ENCODE measurements at regions not wholly inside any gene's neighbourhood (a gene's known extent, or its start where the extent isn't known, plus 50 kb on each side); places are given as distances from the start of the nearest gene placed in this dataset.
A peak's percentile ranks its signal among the peaks of the same experiment; 100 is the strongest.

DNA sequence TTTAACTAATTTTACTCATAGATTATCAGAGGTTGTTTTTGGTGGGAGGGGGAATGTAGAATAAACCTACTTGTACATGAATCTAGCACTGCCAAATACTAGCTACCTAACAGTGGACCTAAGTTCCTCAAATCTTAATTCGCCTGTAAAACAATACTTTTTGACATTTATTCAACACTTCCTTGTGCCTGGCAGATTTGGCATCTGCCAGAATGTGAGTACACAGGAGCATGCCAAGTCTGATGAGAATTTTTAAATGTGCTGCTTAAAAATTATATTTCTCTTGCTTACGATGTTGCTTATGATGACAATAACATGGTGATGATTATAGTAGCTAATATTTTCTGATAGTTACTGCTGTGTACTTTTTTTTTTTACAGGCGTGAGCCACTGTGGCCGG, 240.2 kb upstream of the STARD13 start:
- POLR2A ChIA-PET: interaction anchor here (0.9 kb wide), 1 partner anchor 30 kb away, joined by 4 read pairs; no protein-coding TSS in a partner anchor

DNA sequence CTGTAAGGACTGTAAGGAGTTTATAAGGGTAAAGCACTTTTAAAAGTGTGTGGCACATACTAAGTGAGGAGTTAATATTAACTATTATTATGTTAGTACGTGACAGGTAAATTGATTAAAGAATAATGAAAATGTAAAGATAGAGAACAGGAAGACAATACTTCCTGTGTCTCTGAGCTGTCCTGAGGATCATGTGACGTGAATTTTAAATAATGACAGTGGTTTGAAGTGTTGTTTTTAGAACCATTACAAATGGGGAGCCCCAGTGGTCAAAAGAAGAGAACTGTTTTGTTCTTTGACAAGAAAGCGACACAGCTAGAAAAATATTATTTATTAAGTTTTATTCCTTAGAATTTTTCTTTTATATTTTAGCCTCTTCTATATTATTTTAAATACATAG, 241.2 kb upstream of the STARD13 start:
- H3K9me3 ChIP-seq (ENCODE audit: control extremely low read depth in 1 of 5, control insufficient read depth in 4 of 5, insufficient read depth in 2 of 5, low read depth in 1 of 5, low read length in 4 of 5): peaks cover 0 to 2% (median 0%) of the 10 kb centered on the region in 5 experiments
- no peaks in the 10 kb centered on the region for H3K27me3 ChIP-seq (replicated peaks in 2 of 5; ENCODE audit: control insufficient read depth in 4 of 5, insufficient read depth in 5 of 5, low read length in 4 of 5)
- no peak overlapping the region for H3K27ac ChIP-seq (ENCODE audit: insufficient read depth in 1 of 2, low read depth in 1 of 2, low read length in 2 of 2, poor library complexity in 1 of 2, severe bottlenecking in 2 of 2)
- H3K36me3 ChIP-seq (ENCODE audit: control insufficient read depth in 4 of 4, insufficient read depth in 4 of 4, low read length in 3 of 4): no peaks in the 10 kb centered on the region
- no peak for DNase-seq
- H3K4me3 ChIP-seq (ENCODE audit: control insufficient read depth in 1 of 7, extremely low read depth in 1 of 7, insufficient read depth in 4 of 7, low read depth in 2 of 7, low read length in 6 of 7): no peak overlapping the region
- WGBS (ENCODE audit: insufficient coverage): 89% methylated on average over 1 of the region's 3 CpGs
- ChIA-PET POLR2A (no interaction called here), CTCF (interaction anchor here (1.0 to 1.1 kb wide), 2 partner anchors 39 to 264 kb away, joined by 4 read pairs; no protein-coding TSS in a partner anchor)
- peaks cover 0 to 22% (median 14%) of the 10 kb centered on the region in 4 experiments for H3K4me1 ChIP-seq (ENCODE audit: control extremely low read depth in 1 of 4, control insufficient read depth in 4 of 4, insufficient read depth in 4 of 4, low read length in 3 of 4)

More for the DNA sequence above, 240.2 kb upstream of the STARD13 start:
- CTCF ChIA-PET: interaction anchor here (1.0 to 1.1 kb wide), 2 partner anchors 38 to 263 kb away, joined by 4 read pairs; no protein-coding TSS in a partner anchor
- no peaks in the 10 kb centered on the region for H3K36me3 ChIP-seq (ENCODE audit: control insufficient read depth in 4 of 4, insufficient read depth in 4 of 4, low read length in 3 of 4)
- WGBS (ENCODE audit: insufficient coverage): no CpG with 5 or more reads among the region's 4 CpGs
- no peak overlapping the region for H3K4me3 ChIP-seq (ENCODE audit: control insufficient read depth in 1 of 7, extremely low read depth in 1 of 7, insufficient read depth in 4 of 7, low read depth in 2 of 7, low read length in 6 of 7)
- no peak overlapping the region for H3K27ac ChIP-seq (ENCODE audit: insufficient read depth in 1 of 2, low read depth in 1 of 2, low read length in 2 of 2, poor library complexity in 1 of 2, severe bottlenecking in 2 of 2)
- peaks cover 0 to 22% (median 14%) of the 10 kb centered on the region in 4 experiments for H3K4me1 ChIP-seq (ENCODE audit: control extremely low read depth in 1 of 4, control insufficient read depth in 4 of 4, insufficient read depth in 4 of 4, low read length in 3 of 4)
- DNase-seq: peak in 1 of 3 donors; percentile 21
- H3K27me3 ChIP-seq (replicated peaks in 2 of 5; ENCODE audit: control insufficient read depth in 4 of 5, insufficient read depth in 5 of 5, low read length in 4 of 5): no peaks in the 10 kb centered on the region
- H3K9me3 ChIP-seq (ENCODE audit: control extremely low read depth in 1 of 5, control insufficient read depth in 4 of 5, insufficient read depth in 2 of 5, low read depth in 1 of 5, low read length in 4 of 5): no peaks in the 10 kb centered on the region

DNA sequence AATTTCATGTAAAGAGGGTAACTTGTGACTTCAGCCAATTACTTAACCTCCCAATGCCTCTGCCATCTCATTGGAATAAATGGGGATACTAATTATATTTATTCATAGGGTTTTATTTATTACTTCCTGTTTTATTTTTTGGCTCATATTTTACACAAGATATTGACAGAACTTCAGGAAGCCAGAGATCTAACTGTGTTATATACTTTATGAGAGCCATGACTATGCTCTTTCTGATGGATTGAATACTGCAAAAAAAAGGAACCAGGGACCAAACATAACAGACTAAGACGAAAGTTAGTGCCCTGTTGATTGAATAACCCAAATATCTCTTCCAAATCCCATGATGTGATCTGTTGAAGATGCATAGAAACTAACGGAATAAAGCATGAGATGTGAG, 243.3 kb upstream of the STARD13 start:
- H3K27me3 ChIP-seq (replicated peaks in 2 of 5; ENCODE audit: control insufficient read depth in 4 of 5, insufficient read depth in 5 of 5, low read length in 4 of 5): no peaks in the 10 kb centered on the region
- DNase-seq: peak in 2 of 3 donors; percentile 75 to 84
- H3K9me3 ChIP-seq (ENCODE audit: control extremely low read depth in 1 of 5, control insufficient read depth in 4 of 5, insufficient read depth in 2 of 5, low read depth in 1 of 5, low read length in 4 of 5): peaks cover 0 to 2% (median 0%) of the 10 kb centered on the region in 5 experiments
- ChIA-PET CTCF (no interaction called here), POLR2A (no interaction called here)
- H3K36me3 ChIP-seq (ENCODE audit: control insufficient read depth in 4 of 4, insufficient read depth in 4 of 4, low read length in 3 of 4): no peaks in the 10 kb centered on the region
- peak overlapping the region in 1 of 2 experiments; percentile 6 for H3K27ac ChIP-seq (ENCODE audit: insufficient read depth in 1 of 2, low read depth in 1 of 2, low read length in 2 of 2, poor library complexity in 1 of 2, severe bottlenecking in 2 of 2)
- H3K4me1 ChIP-seq (ENCODE audit: control extremely low read depth in 1 of 4, control insufficient read depth in 4 of 4, insufficient read depth in 4 of 4, low read length in 3 of 4): peaks cover 0 to 22% (median 14%) of the 10 kb centered on the region in 4 experiments
- WGBS (ENCODE audit: insufficient coverage): no CpG with 5 or more reads among the region's 2 CpGs
- H3K4me3 ChIP-seq (ENCODE audit: control insufficient read depth in 1 of 7, extremely low read depth in 1 of 7, insufficient read depth in 4 of 7, low read depth in 2 of 7, low read length in 6 of 7): peak overlapping the region in 1 of 7 experiments; percentile 3

DNA sequence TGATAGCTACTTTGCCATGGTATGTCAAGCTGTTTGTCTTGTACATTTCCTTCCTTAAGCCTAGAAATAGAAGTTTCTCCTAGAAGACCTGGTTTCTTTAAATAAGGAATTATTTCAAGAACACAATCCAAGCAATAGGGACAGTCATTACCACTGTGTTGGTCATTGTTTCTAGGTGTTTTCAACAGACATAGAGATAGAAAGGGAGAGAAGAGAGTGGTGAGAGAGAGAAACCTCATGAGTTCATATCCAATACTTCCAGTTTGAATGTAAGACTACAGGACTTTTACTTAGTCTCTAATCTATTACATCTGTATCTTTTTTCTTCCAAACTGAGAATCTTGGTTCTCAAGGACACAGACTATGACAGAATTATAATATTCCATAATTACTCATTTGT, 245.9 kb upstream of the STARD13 start:
- no peak overlapping the region for H3K27ac ChIP-seq (ENCODE audit: insufficient read depth in 1 of 2, low read depth in 1 of 2, low read length in 2 of 2, poor library complexity in 1 of 2, severe bottlenecking in 2 of 2)
- H3K4me3 ChIP-seq (ENCODE audit: control insufficient read depth in 1 of 7, extremely low read depth in 1 of 7, insufficient read depth in 4 of 7, low read depth in 2 of 7, low read length in 6 of 7): no peak overlapping the region
- ChIA-PET CTCF (interaction anchor here (1.0 kb wide), 1 partner anchor 8 kb away, joined by 3 read pairs; no protein-coding TSS in a partner anchor), POLR2A (no interaction called here)
- no peak for DNase-seq
- H3K4me1 ChIP-seq (ENCODE audit: control extremely low read depth in 1 of 4, control insufficient read depth in 4 of 4, insufficient read depth in 4 of 4, low read length in 3 of 4): peaks cover 3 to 26% (median 18%) of the 10 kb centered on the region in 4 experiments
- H3K36me3 ChIP-seq (ENCODE audit: control insufficient read depth in 4 of 4, insufficient read depth in 4 of 4, low read length in 3 of 4): no peaks in the 10 kb centered on the region
- peaks cover 0 to 2% (median 0%) of the 10 kb centered on the region in 5 experiments for H3K9me3 ChIP-seq (ENCODE audit: control extremely low read depth in 1 of 5, control insufficient read depth in 4 of 5, insufficient read depth in 2 of 5, low read depth in 1 of 5, low read length in 4 of 5)
- H3K27me3 ChIP-seq (replicated peaks in 2 of 5; ENCODE audit: control insufficient read depth in 4 of 5, insufficient read depth in 5 of 5, low read length in 4 of 5): no peaks in the 10 kb centered on the region

DNA sequence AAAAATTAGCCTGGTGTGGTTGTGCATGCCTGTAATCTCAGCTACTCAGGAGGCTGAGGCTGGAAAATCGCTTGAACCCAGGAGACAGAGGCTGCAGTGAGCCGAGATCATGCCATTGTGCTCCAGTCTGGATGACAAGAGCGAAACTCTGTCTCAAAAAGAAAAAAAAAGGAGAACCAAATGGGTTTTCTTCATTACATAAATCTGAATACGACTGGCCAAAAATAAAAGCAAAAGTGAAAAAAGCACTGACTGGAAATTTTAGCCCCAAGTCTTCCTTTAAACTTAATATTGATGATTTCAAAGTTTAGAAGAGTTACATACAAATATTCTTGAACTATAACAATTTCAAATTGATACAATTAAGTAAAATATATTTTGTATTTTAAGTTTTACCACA, 249.5 kb upstream of the STARD13 start:
- Histone ChIP-seq H3K4me3 (ENCODE audit: control insufficient read depth in 1 of 7, extremely low read depth in 1 of 7, insufficient read depth in 4 of 7, low read depth in 2 of 7, low read length in 6 of 7) (no peak overlapping the region), H3K27ac (ENCODE audit: insufficient read depth in 1 of 2, low read depth in 1 of 2, low read length in 2 of 2, poor library complexity in 1 of 2, severe bottlenecking in 2 of 2) (no peak overlapping the region), H3K9me3 (ENCODE audit: control extremely low read depth in 1 of 5, control insufficient read depth in 4 of 5, insufficient read depth in 2 of 5, low read depth in 1 of 5, low read length in 4 of 5) (peaks cover 0 to 2% (median 0%) of the 10 kb centered on the region in 5 experiments), H3K27me3 (replicated peaks in 2 of 5; ENCODE audit: control insufficient read depth in 4 of 5, insufficient read depth in 5 of 5, low read length in 4 of 5) (no peaks in the 10 kb centered on the region), H3K4me1 (ENCODE audit: control extremely low read depth in 1 of 4, control insufficient read depth in 4 of 4, insufficient read depth in 4 of 4, low read length in 3 of 4) (peaks cover 7 to 21% (median 18%) of the 10 kb centered on the region in 4 experiments), H3K36me3 (ENCODE audit: control insufficient read depth in 4 of 4, insufficient read depth in 4 of 4, low read length in 3 of 4) (no peaks in the 10 kb centered on the region)
- ChIA-PET CTCF (interaction anchor here (1.0 kb wide), 1 partner anchor 20 kb away, joined by 3 read pairs; no protein-coding TSS in a partner anchor), POLR2A (no interaction called here)
- WGBS (ENCODE audit: insufficient coverage): no CpG with 5 or more reads among the region's 4 CpGs
- DNase-seq: peak in 2 of 3 donors; percentile 28 to 29

DNA sequence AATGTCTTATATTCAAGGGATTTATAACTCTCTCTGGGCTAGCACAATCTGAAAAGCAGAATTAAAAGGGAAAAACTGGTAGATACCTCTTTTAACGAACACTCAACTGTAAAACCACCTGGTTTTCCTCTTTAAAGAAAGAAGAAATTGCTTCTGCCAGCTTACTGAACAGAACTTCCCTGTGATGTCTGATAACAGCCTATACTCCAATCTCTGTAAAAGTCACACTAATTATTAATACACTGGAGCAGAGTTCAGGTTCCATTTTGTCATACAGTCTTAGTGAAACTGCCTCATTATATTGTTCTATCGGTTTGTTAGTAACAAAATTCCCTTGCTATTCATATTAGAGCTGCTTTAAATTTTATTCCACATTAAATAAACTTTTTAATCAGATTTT, 251.0 kb upstream of the STARD13 start:
- Histone ChIP-seq H3K27ac (ENCODE audit: insufficient read depth in 1 of 2, low read depth in 1 of 2, low read length in 2 of 2, poor library complexity in 1 of 2, severe bottlenecking in 2 of 2) (peak overlapping the region in 1 of 2 experiments; percentile 67), H3K36me3 (ENCODE audit: control insufficient read depth in 4 of 4, insufficient read depth in 4 of 4, low read length in 3 of 4) (no peaks in the 10 kb centered on the region), H3K4me3 (ENCODE audit: control insufficient read depth in 1 of 7, extremely low read depth in 1 of 7, insufficient read depth in 4 of 7, low read depth in 2 of 7, low read length in 6 of 7) (no peak overlapping the region), H3K27me3 (replicated peaks in 2 of 5; ENCODE audit: control insufficient read depth in 4 of 5, insufficient read depth in 5 of 5, low read length in 4 of 5) (no peaks in the 10 kb centered on the region), H3K9me3 (ENCODE audit: control extremely low read depth in 1 of 5, control insufficient read depth in 4 of 5, insufficient read depth in 2 of 5, low read depth in 1 of 5, low read length in 4 of 5) (no peaks in the 10 kb centered on the region), H3K4me1 (ENCODE audit: control extremely low read depth in 1 of 4, control insufficient read depth in 4 of 4, insufficient read depth in 4 of 4, low read length in 3 of 4) (peaks cover 10 to 33% (median 27%) of the 10 kb centered on the region in 4 experiments)
- 0% methylated on average over 1 of the region's 2 CpGs for WGBS (ENCODE audit: insufficient coverage)
- ChIA-PET CTCF (no interaction called here), POLR2A (interaction anchor here (0.6 kb wide), 1 partner anchor 950 kb away, joined by 3 read pairs; the partner anchor contains the start of gene PDS5B)
- peak in 1 of 3 donors; percentile 22 for DNase-seq

DNA sequence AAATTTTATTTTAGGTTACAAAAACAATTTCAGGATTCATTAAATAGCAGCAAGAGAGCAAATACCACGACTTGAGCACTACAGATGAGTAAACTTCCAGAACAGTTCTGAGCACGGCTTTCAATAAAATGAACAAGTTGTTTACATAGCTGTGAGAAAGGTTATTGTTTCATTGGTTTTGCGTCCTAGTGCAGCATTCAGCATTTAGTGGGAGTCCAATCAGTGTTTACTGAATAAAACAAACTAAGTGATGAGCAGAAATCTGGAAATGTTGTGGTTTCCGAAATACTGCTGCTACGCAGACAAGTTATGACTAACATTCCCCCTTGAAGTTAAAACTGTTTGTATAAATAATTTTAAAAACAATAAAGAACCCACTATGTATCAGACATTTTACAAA, 251.5 kb upstream of the STARD13 start:
- H3K27me3 ChIP-seq (replicated peaks in 2 of 5; ENCODE audit: control insufficient read depth in 4 of 5, insufficient read depth in 5 of 5, low read length in 4 of 5): no peaks in the 10 kb centered on the region
- H3K9me3 ChIP-seq (ENCODE audit: control extremely low read depth in 1 of 5, control insufficient read depth in 4 of 5, insufficient read depth in 2 of 5, low read depth in 1 of 5, low read length in 4 of 5): no peaks in the 10 kb centered on the region
- no peaks in the 10 kb centered on the region for H3K36me3 ChIP-seq (ENCODE audit: control insufficient read depth in 4 of 4, insufficient read depth in 4 of 4, low read length in 3 of 4)
- WGBS (ENCODE audit: insufficient coverage): 93% methylated on average over 3 of the region's 5 CpGs
- no peak for DNase-seq
- H3K4me3 ChIP-seq (ENCODE audit: control insufficient read depth in 1 of 7, extremely low read depth in 1 of 7, insufficient read depth in 4 of 7, low read depth in 2 of 7, low read length in 6 of 7): no peak overlapping the region
- ChIA-PET POLR2A (interaction anchor here (0.6 kb wide), 1 partner anchor 951 kb away, joined by 3 read pairs; the partner anchor contains the start of gene PDS5B), CTCF (no interaction called here)
- peaks cover 14 to 38% (median 31%) of the 10 kb centered on the region in 4 experiments for H3K4me1 ChIP-seq (ENCODE audit: control extremely low read depth in 1 of 4, control insufficient read depth in 4 of 4, insufficient read depth in 4 of 4, low read length in 3 of 4)
- no peak overlapping the region for H3K27ac ChIP-seq (ENCODE audit: insufficient read depth in 1 of 2, low read depth in 1 of 2, low read length in 2 of 2, poor library complexity in 1 of 2, severe bottlenecking in 2 of 2)
